Left colon (tissue), 2 donors: ENCODE measurements at regions not wholly inside any gene's neighbourhood (a gene's known extent, or its start where the extent isn't known, plus 50 kb on each side); places are given as distances from the start of the nearest gene placed in this dataset.

Source experiments
- ATAC-seq: fragments of 200-7000 bp; cut with Tn5 transposase; one replicate; pipeline ENCODE4 v1.9.1; 2020; ENCODE audit warnings: mild to moderate bottlenecking, moderate library complexity
- DNase-seq, 2 donors: peaks; one replicate each; pipeline ENCODE4 v3.0.0-alpha.2; 2020
- intact Hi-C, 2 donors: fragments of 100-400 bp; cut with DNase I in 1 of 2; cut with micrococcal nuclease in 1 of 2; formaldehyde crosslinking; loops; one replicate each; pipeline versions ENCODE4 v1.11.2 to v1.14.0; 2022; cut with DNase I, micrococcal nuclease
- donor health status: DM: no; HTN: no; CAD: no.
- donor health status: DM: yes; HTN: yes; CAD: no.

- ATAC-seq (no peak), DNase-seq (no peak)
- intact Hi-C loops, result no loop called here
Observed at GRCh38 chr12:84361651-84362551, 550.7 kb downstream of the SLC6A15 start.

- ATAC-seq (no peak), DNase-seq (no peak)
- intact Hi-C loops, result no loop called here
Observed at GRCh38 chr12:84357314-84357713, 555.3 kb downstream of the SLC6A15 start.

- ATAC-seq, result no peak
- intact Hi-C loops, result no loop called here
- DNase-seq, result no peak
Observed at GRCh38 chr12:84356224-84356623, 556.4 kb downstream of the SLC6A15 start.

GRCh38 chr12:84355561-84355960 is 557.0 kb downstream of the SLC6A15 start:
- intact Hi-C loops, result no loop called here
- no peak for DNase-seq
- ATAC-seq, result no peak

GRCh38 chr12:84348582-84348981 is 564.0 kb downstream of the SLC6A15 start:
- intact Hi-C loops, result no loop called here
- DNase-seq, result no peak

GRCh38 chr12:84341467-84342193 is 571.0 kb downstream of the SLC6A15 start:
- DNase-seq (no peak), ATAC-seq (no peak)
- intact Hi-C loops, result no loop called here

More at GRCh38 chr12:84348582-84348981, 564.0 kb downstream of the SLC6A15 start:
- no peak for ATAC-seq

GRCh38 chr12:84336231-84336630 is 576.4 kb downstream of the SLC6A15 start:
- intact Hi-C loops, result no loop called here
- ATAC-seq (no peak), DNase-seq (no peak)

GRCh38 chr12:84329938-84330337 is 582.7 kb downstream of the SLC6A15 start:
- no peak for DNase-seq
- no peak for ATAC-seq
- intact Hi-C loops, result no loop called here

GRCh38 chr12:84315926-84316325 is 596.7 kb downstream of the SLC6A15 start:
- ATAC-seq, result no peak
- intact Hi-C loops, result no loop called here
- DNase-seq, result no peak

GRCh38 chr12:84313323-84313675 is 599.3 kb downstream of the SLC6A15 start:
- no peak for ATAC-seq
- DNase-seq, result no peak
- intact Hi-C loops, result no loop called here

- ATAC-seq (no peak), DNase-seq (no peak)
- intact Hi-C loops, result no loop called here
Observed at GRCh38 chr12:84308211-84308610, 604.4 kb downstream of the SLC6A15 start.

GRCh38 chr12:84305144-84305543 is 607.5 kb downstream of the SLC6A15 start:
- intact Hi-C loops, result no loop called here
- ATAC-seq (no peak), DNase-seq (no peak)

- ATAC-seq, result no peak
- intact Hi-C loops, result no loop called here
- DNase-seq, result no peak
Observed at GRCh38 chr12:84294246-84294645, 618.4 kb downstream of the SLC6A15 start.

- ATAC-seq (no peak), DNase-seq (no peak)
- intact Hi-C loops, result no loop called here
Observed at GRCh38 chr12:84290168-84290567, 622.4 kb downstream of the SLC6A15 start.

- ATAC-seq (no peak), DNase-seq (no peak)
- intact Hi-C loops, result no loop called here
Observed at GRCh38 chr12:84277986-84278385, 634.6 kb downstream of the SLC6A15 start.

GRCh38 chr12:84276215-84276614 is 636.4 kb downstream of the SLC6A15 start:
- no peak for ATAC-seq
- DNase-seq, result no peak

GRCh38 chr12:84272324-84272723 is 640.3 kb downstream of the SLC6A15 start:
- no peak for DNase-seq
- no peak for ATAC-seq
- intact Hi-C loops, result no loop called here

More at GRCh38 chr12:84276215-84276614, 636.4 kb downstream of the SLC6A15 start:
- intact Hi-C loops, result no loop called here

- ATAC-seq, result no peak
- intact Hi-C loops, result no loop called here
- DNase-seq, result peak in 1 of 2 donors; percentile 2
Observed at GRCh38 chr12:84270470-84271140, 642.0 kb downstream of the SLC6A15 start.

- intact Hi-C loops, result no loop called here
- no peak for DNase-seq
- no peak for ATAC-seq
Observed at GRCh38 chr12:84247931-84248330, 664.7 kb downstream of the SLC6A15 start.

GRCh38 chr12:84243686-84244085 is 668.9 kb downstream of the SLC6A15 start:
- intact Hi-C loops, result no loop called here
- ATAC-seq, result no peak
- no peak for DNase-seq
